OCI-LY3 (cell line): ENCODE measurements at regions not wholly inside any gene's neighbourhood (a gene's known extent, or its start where the extent isn't known, plus 50 kb on each side); places are given as distances from the start of the nearest gene placed in this dataset.

Experiments used
- H2AFZ ChIP-seq: fragments of 200-600, 300-600 bp; shearing (Covaris generic); 2 replicates; pipeline ENCODE4 v1.6.0; 2014; ENCODE audit warnings: antibody characterized with exemption, low read depth, low read length
- H3K27ac ChIP-seq: fragments of 200-600, 300-600 bp; sonication (generic); 2 replicates; pipeline ENCODE4 v1.5.1; 2014; ENCODE audit warnings: mild to moderate bottlenecking, low read length, moderate library complexity, mixed read lengths
- H3K27me3 ChIP-seq: fragments of 200-600, 300-600 bp; sonication (generic); 2 replicates; pipeline ENCODE4 v1.6.1; 2014; ENCODE audit warnings: low read depth, low read length, mixed read lengths
- H3K36me3 ChIP-seq: fragments of 200-600, 300-600 bp; sonication (generic); replicated peaks from 2 replicates; pipeline ENCODE3; 2014; ENCODE audit warnings: low read depth, low read length, mixed read lengths
- H3K4me1 ChIP-seq: fragments of 300-600, 200-600 bp; sonication (generic); 2 replicates; pipeline ENCODE4 v1.6.1; 2014; ENCODE audit warnings: low read length, mixed read lengths
- H3K4me2 ChIP-seq: fragments of 200-600, 300-600 bp; sonication (generic); 2 replicates; pipeline ENCODE4 v1.6.1; 2014; ENCODE audit warnings: low read length, mixed read lengths
- H3K4me3 ChIP-seq: fragments of 300-600, 200-600 bp; sonication (generic); 2 replicates; pipeline ENCODE4 v1.5.1; 2014; ENCODE audit warnings: antibody characterized with exemption, mild to moderate bottlenecking, low read length, moderate library complexity
- H3K79me2 ChIP-seq: fragments of 300-600, 200-600 bp; shearing (Covaris generic); 2 replicates; pipeline ENCODE4 v1.6.1; 2014; ENCODE audit warnings: mild to moderate bottlenecking, low read length, mixed read lengths
- H3K9ac ChIP-seq: fragments of 300-600, 200-600 bp; shearing (Covaris generic); 2 replicates; pipeline ENCODE4 v1.6.0; 2014; ENCODE audit warnings: mild to moderate bottlenecking, low read length, moderate library complexity
- H3K9me3 ChIP-seq: fragments of 200-600, 300-600 bp; shearing (Covaris generic); 2 replicates; pipeline ENCODE4 v1.6.1; 2014; ENCODE audit warnings: low read length, mixed read lengths; ENCODE audit not compliant: insufficient read depth
- H4K20me1 ChIP-seq: fragments of 200-600, 300-600 bp; sonication (generic); 2 replicates; pipeline ENCODE4 v1.6.1; 2016; ENCODE audit warnings: low read length, mixed read lengths; ENCODE audit not compliant: insufficient read depth
- EZH2phosphoT487 ChIP-seq: fragments of 200-600 bp; shearing (Covaris generic); IDR thresholded peaks from 2 replicates; pipeline ENCODE4 v1.6.1; 2018; ENCODE audit warnings: antibody characterized with exemption, mixed run types, low read depth
- TF ChIP-seq, protein P1 (sequence below): fragments of 200-600, 300-600 bp; sonication (generic); IDR thresholded peaks from 2 replicates; pipeline ENCODE4 v1.5.1; 2014; ENCODE audit warnings: antibody characterized with exemption, low read length, low read depth

DNA sequence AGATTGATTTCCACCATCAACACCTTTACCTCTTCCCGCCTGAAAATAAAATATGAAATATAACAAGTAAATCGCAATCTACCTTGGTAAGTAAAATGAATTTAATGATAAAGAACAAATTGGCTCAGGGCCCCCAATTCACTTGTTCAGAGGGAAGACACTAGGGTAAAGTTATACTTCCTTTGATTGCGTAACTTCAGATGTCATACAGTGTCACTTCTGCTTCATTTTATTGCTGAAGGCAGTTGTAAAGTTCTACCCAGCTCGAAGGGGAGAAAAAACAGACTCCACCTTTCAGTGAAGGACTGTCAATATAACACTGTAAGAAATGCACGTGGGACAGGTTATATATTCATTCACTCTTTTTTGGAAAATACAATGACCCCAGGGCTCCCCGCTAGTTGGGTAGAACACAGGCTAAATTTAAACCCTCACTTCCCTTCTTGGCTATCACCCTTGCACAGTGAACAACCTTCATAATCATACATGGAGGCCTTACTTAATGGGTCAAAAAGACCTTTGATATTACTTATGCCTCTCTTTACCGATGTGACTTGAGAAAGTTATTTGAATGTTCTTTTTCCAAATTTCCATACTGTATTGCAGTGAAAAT lies 848.8 kb downstream of the MAT2B start:
- no peaks in the 10 kb centered on the region for H3K27me3 ChIP-seq
- TF ChIP-seq, protein P1, sequence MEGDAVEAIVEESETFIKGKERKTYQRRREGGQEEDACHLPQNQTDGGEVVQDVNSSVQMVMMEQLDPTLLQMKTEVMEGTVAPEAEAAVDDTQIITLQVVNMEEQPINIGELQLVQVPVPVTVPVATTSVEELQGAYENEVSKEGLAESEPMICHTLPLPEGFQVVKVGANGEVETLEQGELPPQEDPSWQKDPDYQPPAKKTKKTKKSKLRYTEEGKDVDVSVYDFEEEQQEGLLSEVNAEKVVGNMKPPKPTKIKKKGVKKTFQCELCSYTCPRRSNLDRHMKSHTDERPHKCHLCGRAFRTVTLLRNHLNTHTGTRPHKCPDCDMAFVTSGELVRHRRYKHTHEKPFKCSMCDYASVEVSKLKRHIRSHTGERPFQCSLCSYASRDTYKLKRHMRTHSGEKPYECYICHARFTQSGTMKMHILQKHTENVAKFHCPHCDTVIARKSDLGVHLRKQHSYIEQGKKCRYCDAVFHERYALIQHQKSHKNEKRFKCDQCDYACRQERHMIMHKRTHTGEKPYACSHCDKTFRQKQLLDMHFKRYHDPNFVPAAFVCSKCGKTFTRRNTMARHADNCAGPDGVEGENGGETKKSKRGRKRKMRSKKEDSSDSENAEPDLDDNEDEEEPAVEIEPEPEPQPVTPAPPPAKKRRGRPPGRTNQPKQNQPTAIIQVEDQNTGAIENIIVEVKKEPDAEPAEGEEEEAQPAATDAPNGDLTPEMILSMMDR: no peak
- TF ChIP-seq EZH2phosphoT487: no peak
- H4K20me1 ChIP-seq: no peaks in the 10 kb centered on the region
- no peak overlapping the region for H2AFZ ChIP-seq
- no peaks in the 10 kb centered on the region for H3K9me3 ChIP-seq
- no peak overlapping the region for H3K9ac ChIP-seq
- no peak overlapping the region for H3K27ac ChIP-seq
- no peaks in the 10 kb centered on the region for H3K36me3 ChIP-seq
- H3K4me3 ChIP-seq: no peak overlapping the region
- H3K4me1 ChIP-seq: no peaks in the 10 kb centered on the region
- no peak overlapping the region for H3K4me2 ChIP-seq
- H3K79me2 ChIP-seq: no peaks in the 10 kb centered on the region

- H4K20me1 ChIP-seq: no peaks in the 10 kb centered on the region
Measured at GRCh38 chr5:164355267-164355830, 849.9 kb downstream of the MAT2B start.

GRCh38 chr5:164356790-164357189 lies 851.4 kb downstream of the MAT2B start:
- H3K4me1 ChIP-seq: no peaks in the 10 kb centered on the region
- no peak overlapping the region for H2AFZ ChIP-seq
- TF ChIP-seq, protein P1: no peak
- no peaks in the 10 kb centered on the region for H3K27me3 ChIP-seq
- no peak overlapping the region for H3K4me3 ChIP-seq
- H4K20me1 ChIP-seq: no peaks in the 10 kb centered on the region
- H3K79me2 ChIP-seq: no peaks in the 10 kb centered on the region
- H3K9me3 ChIP-seq: no peaks in the 10 kb centered on the region
- no peaks in the 10 kb centered on the region for H3K36me3 ChIP-seq
- no peak overlapping the region for H3K27ac ChIP-seq
- no peak overlapping the region for H3K9ac ChIP-seq
- H3K4me2 ChIP-seq: no peak overlapping the region

More at GRCh38 chr5:164355267-164355830, 849.9 kb downstream of the MAT2B start:
- TF ChIP-seq, protein P1: no peak
- TF ChIP-seq EZH2phosphoT487: no peak
- Histone ChIP-seq H3K9ac (no peak overlapping the region), H3K4me3 (no peak overlapping the region), H3K36me3 (no peaks in the 10 kb centered on the region), H3K27me3 (no peaks in the 10 kb centered on the region), H2AFZ (no peak overlapping the region), H3K27ac (no peak overlapping the region), H3K9me3 (no peaks in the 10 kb centered on the region), H3K79me2 (no peaks in the 10 kb centered on the region), H3K4me2 (no peak overlapping the region), H3K4me1 (no peaks in the 10 kb centered on the region)

GRCh38 chr5:164357395-164358033 lies 852.1 kb downstream of the MAT2B start:
- Histone ChIP-seq H3K79me2 (no peaks in the 10 kb centered on the region), H3K4me2 (no peak overlapping the region), H3K4me1 (no peaks in the 10 kb centered on the region), H3K9me3 (no peaks in the 10 kb centered on the region), H3K27me3 (no peaks in the 10 kb centered on the region), H3K36me3 (no peaks in the 10 kb centered on the region), H3K4me3 (no peak overlapping the region), H2AFZ (no peak overlapping the region), H4K20me1 (no peaks in the 10 kb centered on the region), H3K9ac (no peak overlapping the region), H3K27ac (no peak overlapping the region)
- no peak for TF ChIP-seq EZH2phosphoT487
